B cell (primary cell): ENCODE measurements at regions not wholly inside any gene's neighbourhood (a gene's known extent, or its start where the extent isn't known, plus 50 kb on each side); places are given as distances from the start of the nearest gene placed in this dataset.

Experiments
- ATAC-seq: fragments of 200-7000 bp; cut with Tn5 transposase; one replicate; pipeline ENCODE4 v1.10.0; 2021; ENCODE audit warnings: low read depth, mild to moderate bottlenecking, moderate number of reproducible peaks, moderate library complexity
- CTCF ChIA-PET: fragments of 350-600 bp; sonication (Branson Sonifier 250); formaldehyde crosslinking; loops from one replicate; lab custom pipeline; 2021; ENCODE audit warnings: antibody characterized with exemption, inconsistent platforms; lab: Charles Lee
- POLR2A ChIA-PET: fragments of 350-600 bp; sonication (Branson Sonifier 250); formaldehyde crosslinking; loops from one replicate; lab custom pipeline; 2021; ENCODE audit warnings: antibody characterized with exemption; lab: Charles Lee
- DNase-seq: peaks from one replicate; pipeline ENCODE4 v3.0.0; 2013
- H2AFZ ChIP-seq: 2 replicates; pipeline ENCODE4 v1.6.1; 2012; ENCODE audit warnings: mild to moderate bottlenecking, low read depth, low read length; ENCODE audit not compliant: insufficient read depth, poor library complexity, severe bottlenecking
- H3K27ac ChIP-seq, 2 donors: 1 replicate in 1 of 2; 2 replicates in 1 of 2; pipeline ENCODE4 v1.5.1; 2012 to 2013; ENCODE audit warnings: low read length in 2 of 2, mild to moderate bottlenecking in 2 of 2, moderate library complexity in 1 of 2
- H3K27me3 ChIP-seq, 4 experiments: fragments of 200-600 bp in 1 of 4; sonication (generic) in 1 of 4; replicated peaks in 1 of 4; 1 replicate in 2 of 4; 2 replicates in 2 of 4; pipeline versions ENCODE4 v1.6.1 to v1.7.0; 2013 to 2016; ENCODE audit warnings: low read length in 3 of 4, mild to moderate bottlenecking in 2 of 4, mixed read lengths in 1 of 4, moderate library complexity in 1 of 4; ENCODE audit not compliant: insufficient read depth in 4 of 4, control insufficient read depth in 3 of 4; ENCODE audit errors: control extremely low read depth in 1 of 4
- H3K36me3 ChIP-seq, 2 experiments: replicated peaks in 1 of 2; 1 replicate in 1 of 2; 2 replicates in 1 of 2; pipeline versions ENCODE4 v1.6.1 to v1.7.1; 2013; ENCODE audit warnings: low read length in 1 of 2; ENCODE audit not compliant: insufficient read depth in 2 of 2, control insufficient read depth in 1 of 2; ENCODE audit errors: control extremely low read depth in 1 of 2, extremely low read depth in 1 of 2
- H3K4me1 ChIP-seq, 2 donors: fragments of 200-600 bp in 1 of 2; sonication (generic) in 1 of 2; 1 replicate in 1 of 2; 2 replicates in 1 of 2; pipeline versions ENCODE4 v1.5.1 to v1.6.1; 2013 to 2017; ENCODE audit warnings: low read length in 2 of 2; ENCODE audit not compliant: control insufficient read depth in 2 of 2, insufficient read depth in 2 of 2
- H3K4me2 ChIP-seq: replicated peaks from 2 replicates; pipeline ENCODE3; 2012; ENCODE audit warnings: mild to moderate bottlenecking, low read depth, low read length; ENCODE audit not compliant: poor library complexity, severe bottlenecking
- H3K4me3 ChIP-seq, 5 experiments: fragments of 200-600 bp in 1 of 5; sonication (generic) in 1 of 5; 1 replicate in 3 of 5; 2 replicates in 2 of 5; pipeline versions ENCODE4 v1.5.1 to v1.7.0; 2011 to 2016; ENCODE audit warnings: low read length in 4 of 5, mild to moderate bottlenecking in 4 of 5, low read depth in 2 of 5, control low read depth in 1 of 5, moderate library complexity in 1 of 5; ENCODE audit not compliant: insufficient read depth in 1 of 5; ENCODE audit errors: control extremely low read depth in 1 of 5, extremely low read depth in 1 of 5
- H3K79me2 ChIP-seq: fragments of 200-600 bp; sonication (generic); one replicate; pipeline ENCODE4 v1.6.0; 2016; ENCODE audit warnings: low read length; ENCODE audit not compliant: control insufficient read depth, insufficient read depth
- H3K9ac ChIP-seq: fragments of 200-600 bp; sonication (generic); 2 replicates; pipeline ENCODE4 v1.6.1; 2017; ENCODE audit warnings: mild to moderate bottlenecking, low read length, moderate library complexity
- H3K9me3 ChIP-seq, 3 donors: one replicate each; pipeline versions ENCODE4 v1.6.1 to v1.7.1; 2013; ENCODE audit warnings: low read length in 2 of 3; ENCODE audit not compliant: control insufficient read depth in 2 of 3, insufficient read depth in 1 of 3; ENCODE audit errors: control extremely low read depth in 1 of 3
- H4K20me1 ChIP-seq: 2 replicates; pipeline ENCODE4 v1.6.0; 2012; ENCODE audit warnings: mild to moderate bottlenecking, low read length; ENCODE audit not compliant: insufficient read depth, control insufficient read depth, poor library complexity, severe bottlenecking
- H3K27ac Mint-ChIP-seq: one replicate; pipeline ENCODE4 v1.8.0; 2021; ENCODE audit warnings: mixed read lengths
- H3K27me3 Mint-ChIP-seq: one replicate; pipeline ENCODE4 v1.8.0; 2021; ENCODE audit warnings: mixed read lengths
- H3K4me1 Mint-ChIP-seq: one replicate; pipeline ENCODE4 v1.8.0; 2021; ENCODE audit warnings: mixed read lengths
- H3K4me3 Mint-ChIP-seq: one replicate; pipeline ENCODE4 v1.8.0; 2021; ENCODE audit warnings: mixed read lengths
- H3K9me3 Mint-ChIP-seq: one replicate; pipeline ENCODE4 v1.8.0; 2022; ENCODE audit warnings: mixed read lengths; ENCODE audit not compliant: insufficient read depth
- CTCF ChIP-seq: fragments of 200-600 bp; IDR thresholded peaks from one replicate; pipeline ENCODE4 v1.8.0; 2022; ENCODE audit warnings: antibody characterized with exemption, mild to moderate bottlenecking
- EZH2 ChIP-seq: IDR thresholded peaks from 2 replicates; pipeline ENCODE4 v1.6.1; 2012; ENCODE audit warnings: borderline replicate concordance, low read depth, mild to moderate bottlenecking, moderate library complexity, low read length; ENCODE audit not compliant: insufficient read depth, poor library complexity, severe bottlenecking
- WGBS: methylation state at CpG from one replicate; pipeline ENCODE4 v1.1.5; 2013; ENCODE audit warnings: missing lambda C conversion rate; ENCODE audit not compliant: insufficient coverage; 5-methylcytosine and 5-hydroxymethylcytosine counted together
- intact Hi-C: fragments of 100-400 bp; cut with micrococcal nuclease; formaldehyde crosslinking; loops from one replicate; pipeline ENCODE4 v1.10.0; 2022

GRCh38 chr6:14771016-14771415, 474.9 kb upstream of the JARID2 start:
- Mint-ChIP-seq H3K9me3 (no peaks in the 10 kb centered on the region), H3K27me3 (no peaks in the 10 kb centered on the region), H3K4me1 (peaks cover 7% of the 10 kb centered on the region), H3K4me3 (no peak overlapping the region), H3K27ac (no peak overlapping the region)
- intact Hi-C loops = no loop called here
- Histone ChIP-seq H3K4me3 (no peak overlapping the region), H3K9ac (no peak overlapping the region), H3K9me3 (no peaks in the 10 kb centered on the region), H3K36me3 (no peaks in the 10 kb centered on the region), H3K27me3 (no peaks in the 10 kb centered on the region), H3K79me2 (no peaks in the 10 kb centered on the region), H3K4me2 (no peak overlapping the region), H2AFZ (no peak overlapping the region), H4K20me1 (no peaks in the 10 kb centered on the region), H3K4me1 (no peaks in the 10 kb centered on the region), H3K27ac (no peak overlapping the region)
- ChIA-PET POLR2A (no interaction called here), CTCF (interaction anchor here (1.0 kb wide), 1 partner anchor 18 kb away, joined by 5 read pairs; no protein-coding TSS in a partner anchor)
- ATAC-seq = no peak
- no peak for DNase-seq
- TF ChIP-seq CTCF (no peak), EZH2 (no peak)
- 94% methylated on average over 2 of the region's 3 CpGs for WGBS

- H3K27ac Mint-ChIP-seq = no peak overlapping the region
- H2AFZ ChIP-seq = no peak overlapping the region
- peaks cover 7% of the 10 kb centered on the region for H3K4me1 Mint-ChIP-seq
- intact Hi-C loops = no loop called here
- H3K9me3 ChIP-seq = no peaks in the 10 kb centered on the region
- WGBS = 88% methylated on average over 6 of the region's 7 CpGs
- TF ChIP-seq CTCF (no peak), EZH2 (no peak)
- H3K4me3 ChIP-seq = no peak overlapping the region
- ATAC-seq (no peak), DNase-seq (no peak)
- POLR2A ChIA-PET = no interaction called here
- H3K4me2 ChIP-seq = no peak overlapping the region
- H3K36me3 ChIP-seq = no peaks in the 10 kb centered on the region
- H3K27ac ChIP-seq = no peak overlapping the region
- H3K9ac ChIP-seq = no peak overlapping the region
- no peaks in the 10 kb centered on the region for H3K79me2 ChIP-seq
- CTCF ChIA-PET = no interaction called here
- H3K27me3 ChIP-seq = no peaks in the 10 kb centered on the region
- H4K20me1 ChIP-seq = no peaks in the 10 kb centered on the region
- H3K9me3 Mint-ChIP-seq = no peaks in the 10 kb centered on the region
- H3K4me3 Mint-ChIP-seq = no peak overlapping the region
- H3K4me1 ChIP-seq = no peaks in the 10 kb centered on the region
- H3K27me3 Mint-ChIP-seq = no peaks in the 10 kb centered on the region
Measured at GRCh38 chr6:14772188-14772587, 473.7 kb upstream of the JARID2 start.
